ENCODE measurements at regions not wholly inside any gene's neighbourhood (a gene's known extent, or its start where the extent isn't known, plus 50 kb on each side); places are given as distances from the start of the nearest gene placed in this dataset.
A peak's percentile ranks its signal among the peaks of the same experiment; 100 is the strongest.

GRCh38 chr15:70430069-70430468 lies 332.4 kb upstream of the TLE3 start:
- TF ChIP-seq MYC (IDR thresholded peaks at IDR 0.05; ENCODE audit: low read depth, low read length) (no peak), POLR2A (IDR thresholded peaks at IDR 0.05; ENCODE audit: extremely low read depth, insufficient read length) (no peak)
- TF ChIP-seq, protein P1, sequence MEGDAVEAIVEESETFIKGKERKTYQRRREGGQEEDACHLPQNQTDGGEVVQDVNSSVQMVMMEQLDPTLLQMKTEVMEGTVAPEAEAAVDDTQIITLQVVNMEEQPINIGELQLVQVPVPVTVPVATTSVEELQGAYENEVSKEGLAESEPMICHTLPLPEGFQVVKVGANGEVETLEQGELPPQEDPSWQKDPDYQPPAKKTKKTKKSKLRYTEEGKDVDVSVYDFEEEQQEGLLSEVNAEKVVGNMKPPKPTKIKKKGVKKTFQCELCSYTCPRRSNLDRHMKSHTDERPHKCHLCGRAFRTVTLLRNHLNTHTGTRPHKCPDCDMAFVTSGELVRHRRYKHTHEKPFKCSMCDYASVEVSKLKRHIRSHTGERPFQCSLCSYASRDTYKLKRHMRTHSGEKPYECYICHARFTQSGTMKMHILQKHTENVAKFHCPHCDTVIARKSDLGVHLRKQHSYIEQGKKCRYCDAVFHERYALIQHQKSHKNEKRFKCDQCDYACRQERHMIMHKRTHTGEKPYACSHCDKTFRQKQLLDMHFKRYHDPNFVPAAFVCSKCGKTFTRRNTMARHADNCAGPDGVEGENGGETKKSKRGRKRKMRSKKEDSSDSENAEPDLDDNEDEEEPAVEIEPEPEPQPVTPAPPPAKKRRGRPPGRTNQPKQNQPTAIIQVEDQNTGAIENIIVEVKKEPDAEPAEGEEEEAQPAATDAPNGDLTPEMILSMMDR (IDR thresholded peaks at IDR 0.05; ENCODE audit: low read depth, low read length), result no peak
- TF ChIP-seq, protein P2, sequence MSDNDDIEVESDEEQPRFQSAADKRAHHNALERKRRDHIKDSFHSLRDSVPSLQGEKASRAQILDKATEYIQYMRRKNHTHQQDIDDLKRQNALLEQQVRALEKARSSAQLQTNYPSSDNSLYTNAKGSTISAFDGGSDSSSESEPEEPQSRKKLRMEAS (IDR thresholded peaks at IDR 0.05; ENCODE audit: low read depth, low read length), result no peak
- H3K4me3 ChIP-seq (ENCODE audit: low read depth, low read length), result no peak overlapping the region
- peak; percentile 55 for DNase-seq (ENCODE audit: low read depth)

GRCh38 chr15:70429056-70429722 lies 331.5 kb upstream of the TLE3 start:
- H3K4me3 ChIP-seq (ENCODE audit: low read depth, low read length), result no peak overlapping the region
- no peak for DNase-seq (ENCODE audit: low read depth)
- TF ChIP-seq, protein P1 (IDR thresholded peaks at IDR 0.05; ENCODE audit: low read depth, low read length), result no peak
- TF ChIP-seq MYC (IDR thresholded peaks at IDR 0.05; ENCODE audit: low read depth, low read length) (no peak), POLR2A (IDR thresholded peaks at IDR 0.05; ENCODE audit: extremely low read depth, insufficient read length) (no peak)
- TF ChIP-seq, protein P2 (IDR thresholded peaks at IDR 0.05; ENCODE audit: low read depth, low read length), result no peak

- TF ChIP-seq, protein P1 (IDR thresholded peaks at IDR 0.05; ENCODE audit: low read depth, low read length), result no peak
- TF ChIP-seq POLR2A (IDR thresholded peaks at IDR 0.05; ENCODE audit: extremely low read depth, insufficient read length) (no peak), MYC (IDR thresholded peaks at IDR 0.05; ENCODE audit: low read depth, low read length) (no peak)
- TF ChIP-seq, protein P2 (IDR thresholded peaks at IDR 0.05; ENCODE audit: low read depth, low read length), result no peak
- DNase-seq (ENCODE audit: low read depth), result no peak
- no peak overlapping the region for H3K4me3 ChIP-seq (ENCODE audit: low read depth, low read length)
Observed at GRCh38 chr15:70428211-70428822, 330.6 kb upstream of the TLE3 start.

- TF ChIP-seq, protein P1 (IDR thresholded peaks at IDR 0.05; ENCODE audit: low read depth, low read length), result no peak
- TF ChIP-seq MYC (IDR thresholded peaks at IDR 0.05; ENCODE audit: low read depth, low read length), result no peak
- TF ChIP-seq POLR2A (IDR thresholded peaks at IDR 0.05; ENCODE audit: extremely low read depth, insufficient read length), result no peak
- TF ChIP-seq, protein P2 (IDR thresholded peaks at IDR 0.05; ENCODE audit: low read depth, low read length), result no peak
- DNase-seq (ENCODE audit: low read depth), result no peak
- no peak overlapping the region for H3K4me3 ChIP-seq (ENCODE audit: low read depth, low read length)
Observed at GRCh38 chr15:70427167-70428120, 329.7 kb upstream of the TLE3 start.

DNA sequence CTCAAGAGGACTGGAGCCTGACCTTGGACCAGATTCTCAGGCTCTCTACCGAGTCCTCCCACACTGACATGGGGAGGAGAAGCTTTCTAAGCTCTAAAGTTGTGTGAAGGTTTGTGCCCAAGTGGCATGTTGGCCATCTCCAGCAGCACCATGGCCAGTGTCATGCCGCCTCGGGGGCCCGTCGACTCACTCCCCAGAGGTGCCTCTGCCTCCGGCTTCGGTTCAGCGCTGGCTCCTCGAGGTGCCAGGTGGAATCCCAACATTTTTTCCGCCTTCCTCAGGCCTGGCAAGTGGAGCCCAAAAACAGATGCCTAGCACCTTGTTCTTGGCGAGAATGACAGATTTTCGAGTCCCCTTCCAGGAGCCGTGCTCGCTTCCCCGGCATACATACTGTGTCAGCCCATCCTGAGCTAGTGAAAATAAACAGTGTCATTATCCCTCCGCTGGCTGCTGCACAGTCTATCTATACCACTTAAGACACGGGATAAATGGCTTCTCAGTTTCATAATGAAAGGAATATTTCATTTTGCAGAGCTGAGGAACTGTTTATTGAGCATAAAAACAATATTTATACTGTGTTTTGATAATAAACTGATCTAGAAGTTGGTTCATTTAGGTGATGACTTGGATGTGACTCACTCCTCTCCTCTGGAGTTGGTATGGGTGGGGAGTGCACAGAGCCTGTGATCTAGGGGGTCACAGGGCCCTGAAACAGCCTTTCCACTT lies 328.5 kb upstream of the TLE3 start:
- no peak overlapping the region for H3K4me3 ChIP-seq (ENCODE audit: low read depth, low read length)
- no peak for DNase-seq (ENCODE audit: low read depth)
- TF ChIP-seq POLR2A (IDR thresholded peaks at IDR 0.05; ENCODE audit: extremely low read depth, insufficient read length) (no peak), MYC (IDR thresholded peaks at IDR 0.05; ENCODE audit: low read depth, low read length) (no peak)
- TF ChIP-seq, protein P1 (IDR thresholded peaks at IDR 0.05; ENCODE audit: low read depth, low read length), result no peak
